B cell (primary cell): ENCODE measurements at regions not wholly inside any gene's neighbourhood (a gene's known extent, or its start where the extent isn't known, plus 50 kb on each side); places are given as distances from the start of the nearest gene placed in this dataset.

Experiments used
- EZH2 ChIP-seq: IDR thresholded peaks from 2 replicates; pipeline ENCODE4 v1.6.1; 2012; ENCODE audit warnings: borderline replicate concordance, low read depth, mild to moderate bottlenecking, moderate library complexity, low read length; ENCODE audit not compliant: insufficient read depth, poor library complexity, severe bottlenecking
- TF ChIP-seq, protein P1 (sequence below): fragments of 200-600 bp; IDR thresholded peaks from one replicate; pipeline ENCODE4 v1.8.0; 2022; ENCODE audit warnings: antibody characterized with exemption, mild to moderate bottlenecking

DNA sequence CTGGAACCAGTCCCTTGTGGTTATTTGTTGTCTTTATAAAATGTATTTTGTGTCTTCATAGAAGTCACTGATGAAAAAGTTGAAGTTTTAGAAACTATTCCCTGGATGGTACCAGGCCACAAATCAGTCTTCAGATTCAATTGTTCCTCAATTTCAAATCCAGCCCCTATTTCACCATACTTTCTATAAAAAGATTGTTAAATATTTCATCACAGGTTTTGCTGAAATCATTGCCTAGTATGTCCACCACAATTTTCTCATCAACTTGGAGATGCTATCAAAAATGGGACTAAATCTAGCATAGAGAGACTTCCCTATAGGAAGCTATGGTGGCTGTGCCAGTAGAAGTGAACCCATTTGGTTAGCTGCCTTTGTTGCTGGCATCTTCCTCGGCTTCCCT, 118.5 kb downstream of the RAB18 start:
- TF ChIP-seq, protein P1, sequence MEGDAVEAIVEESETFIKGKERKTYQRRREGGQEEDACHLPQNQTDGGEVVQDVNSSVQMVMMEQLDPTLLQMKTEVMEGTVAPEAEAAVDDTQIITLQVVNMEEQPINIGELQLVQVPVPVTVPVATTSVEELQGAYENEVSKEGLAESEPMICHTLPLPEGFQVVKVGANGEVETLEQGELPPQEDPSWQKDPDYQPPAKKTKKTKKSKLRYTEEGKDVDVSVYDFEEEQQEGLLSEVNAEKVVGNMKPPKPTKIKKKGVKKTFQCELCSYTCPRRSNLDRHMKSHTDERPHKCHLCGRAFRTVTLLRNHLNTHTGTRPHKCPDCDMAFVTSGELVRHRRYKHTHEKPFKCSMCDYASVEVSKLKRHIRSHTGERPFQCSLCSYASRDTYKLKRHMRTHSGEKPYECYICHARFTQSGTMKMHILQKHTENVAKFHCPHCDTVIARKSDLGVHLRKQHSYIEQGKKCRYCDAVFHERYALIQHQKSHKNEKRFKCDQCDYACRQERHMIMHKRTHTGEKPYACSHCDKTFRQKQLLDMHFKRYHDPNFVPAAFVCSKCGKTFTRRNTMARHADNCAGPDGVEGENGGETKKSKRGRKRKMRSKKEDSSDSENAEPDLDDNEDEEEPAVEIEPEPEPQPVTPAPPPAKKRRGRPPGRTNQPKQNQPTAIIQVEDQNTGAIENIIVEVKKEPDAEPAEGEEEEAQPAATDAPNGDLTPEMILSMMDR = no peak
- TF ChIP-seq EZH2 = no peak
